ENCODE measurements at regions not wholly inside any gene's neighbourhood (a gene's known extent, or its start where the extent isn't known, plus 50 kb on each side); places are given as distances from the start of the nearest gene placed in this dataset.
"Not testable (repeated sequence)": the region's sequence is repeated elsewhere in the genome, so short reads cannot be mapped to it uniquely, and the experiment has no call there.

DNA sequence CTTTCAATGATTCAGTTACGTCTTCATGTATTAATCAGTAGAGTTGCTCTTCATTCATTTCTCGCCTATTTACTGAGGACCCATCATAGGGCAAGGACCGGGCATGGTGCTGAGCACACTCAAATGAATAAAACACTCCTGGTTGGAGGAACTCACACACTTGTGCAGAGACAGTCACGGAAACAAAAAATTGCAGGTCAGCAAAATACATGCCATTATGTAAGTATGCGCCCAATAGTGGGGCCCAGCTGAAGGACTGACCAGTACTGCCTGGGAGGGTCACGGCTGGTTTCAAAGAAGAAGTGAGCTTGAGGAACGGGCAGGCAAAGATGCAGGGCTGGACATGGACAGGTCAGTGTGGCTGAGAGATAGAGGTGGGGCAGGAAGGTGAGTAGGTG, 102.9 kb downstream of the DDX1 start (continued):
- TF ChIP-seq, protein P1, sequence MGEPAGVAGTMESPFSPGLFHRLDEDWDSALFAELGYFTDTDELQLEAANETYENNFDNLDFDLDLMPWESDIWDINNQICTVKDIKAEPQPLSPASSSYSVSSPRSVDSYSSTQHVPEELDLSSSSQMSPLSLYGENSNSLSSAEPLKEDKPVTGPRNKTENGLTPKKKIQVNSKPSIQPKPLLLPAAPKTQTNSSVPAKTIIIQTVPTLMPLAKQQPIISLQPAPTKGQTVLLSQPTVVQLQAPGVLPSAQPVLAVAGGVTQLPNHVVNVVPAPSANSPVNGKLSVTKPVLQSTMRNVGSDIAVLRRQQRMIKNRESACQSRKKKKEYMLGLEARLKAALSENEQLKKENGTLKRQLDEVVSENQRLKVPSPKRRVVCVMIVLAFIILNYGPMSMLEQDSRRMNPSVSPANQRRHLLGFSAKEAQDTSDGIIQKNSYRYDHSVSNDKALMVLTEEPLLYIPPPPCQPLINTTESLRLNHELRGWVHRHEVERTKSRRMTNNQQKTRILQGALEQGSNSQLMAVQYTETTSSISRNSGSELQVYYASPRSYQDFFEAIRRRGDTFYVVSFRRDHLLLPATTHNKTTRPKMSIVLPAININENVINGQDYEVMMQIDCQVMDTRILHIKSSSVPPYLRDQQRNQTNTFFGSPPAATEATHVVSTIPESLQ (CRISPR knock-in tag; IDR thresholded peaks at IDR 0.05): no peak

DNA sequence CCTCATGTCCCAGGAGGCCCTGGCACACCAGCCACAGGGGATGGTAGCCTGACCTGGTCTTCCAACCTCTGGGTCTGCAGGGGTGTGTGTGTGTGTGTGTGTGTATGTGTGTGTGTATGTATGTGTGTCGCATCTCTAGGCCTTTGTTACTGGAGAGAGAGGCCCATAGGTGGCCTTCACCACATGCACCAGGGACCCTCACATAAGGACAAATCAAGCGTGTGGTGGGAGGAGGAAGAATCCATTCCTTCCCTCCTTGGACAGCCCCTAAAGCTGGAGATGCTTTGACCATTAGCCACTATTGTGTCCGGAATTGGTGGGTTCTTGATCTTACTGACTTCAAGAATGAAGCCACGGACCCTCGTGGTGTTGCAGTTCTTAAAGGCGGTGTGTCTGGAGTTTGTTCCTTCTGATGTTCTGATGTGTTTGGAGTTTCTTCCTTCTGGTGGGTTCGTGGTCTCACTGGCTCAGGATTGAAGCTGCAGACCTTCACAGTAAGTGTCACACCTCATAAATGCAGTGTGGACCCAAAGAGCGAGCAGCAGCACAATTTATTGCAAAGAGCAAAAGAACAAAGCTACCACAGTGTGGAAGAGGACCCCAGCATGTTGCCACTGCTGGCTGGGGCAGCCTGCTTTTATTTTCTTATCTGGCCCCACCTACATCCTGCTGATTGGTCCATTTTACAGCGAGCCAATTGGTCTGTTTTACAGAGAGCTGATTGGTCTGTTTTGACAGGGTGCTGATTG, 104.1 kb downstream of the DDX1 start:
- Mint-ChIP-seq H3K36me3 (no peaks in the 10 kb centered on the region), H3K27me3 (ENCODE audit: low read depth) (no peaks in the 10 kb centered on the region), H3K9me3 (peaks cover 13% of the 10 kb centered on the region), H3K27ac (no peak overlapping the region), H3K4me3 (no peak overlapping the region), H3K4me1 (peaks cover 7% of the 10 kb centered on the region; the same call in 1 of the 2 replicates)
- ATAC-seq: no peak
- POLR2A ChIA-PET: no interaction called here
- CTCF ChIA-PET: interaction anchor here (2.6 kb wide), 1 partner anchor 29 kb away, joined by 13 read pairs; no protein-coding TSS in a partner anchor
- no peak for TF ChIP-seq JAZF1 (CRISPR knock-in tag; IDR thresholded peaks at IDR 0.05)
- TF ChIP-seq NR1H2 (CRISPR knock-in tag; IDR thresholded peaks at IDR 0.05): no peak
- no peak for TF ChIP-seq RORB (CRISPR knock-in tag; IDR thresholded peaks at IDR 0.05)
- no peak for TF ChIP-seq ESRRA (CRISPR knock-in tag; IDR thresholded peaks at IDR 0.05; ENCODE audit: borderline replicate concordance)
- no peak for TF ChIP-seq ZNF396 (CRISPR knock-in tag; IDR thresholded peaks at IDR 0.05; ENCODE audit: borderline replicate concordance)
- TF ChIP-seq PRRX2 (CRISPR knock-in tag; IDR thresholded peaks at IDR 0.05): no peak
- no peak for TF ChIP-seq NR3C1 (CRISPR knock-in tag; conservative IDR thresholded peaks at IDR 0.05; ENCODE audit: low read depth)
- TF ChIP-seq CREM (CRISPR knock-in tag; IDR thresholded peaks at IDR 0.05): no peak
- no peak for TF ChIP-seq JUN (CRISPR knock-in tag; IDR thresholded peaks at IDR 0.05)
- no peak for TF ChIP-seq ERG (CRISPR knock-in tag; IDR thresholded peaks at IDR 0.05)
- no peak for TF ChIP-seq ZMAT4 (CRISPR knock-in tag; IDR thresholded peaks at IDR 0.05)
- TF ChIP-seq, protein P2, sequence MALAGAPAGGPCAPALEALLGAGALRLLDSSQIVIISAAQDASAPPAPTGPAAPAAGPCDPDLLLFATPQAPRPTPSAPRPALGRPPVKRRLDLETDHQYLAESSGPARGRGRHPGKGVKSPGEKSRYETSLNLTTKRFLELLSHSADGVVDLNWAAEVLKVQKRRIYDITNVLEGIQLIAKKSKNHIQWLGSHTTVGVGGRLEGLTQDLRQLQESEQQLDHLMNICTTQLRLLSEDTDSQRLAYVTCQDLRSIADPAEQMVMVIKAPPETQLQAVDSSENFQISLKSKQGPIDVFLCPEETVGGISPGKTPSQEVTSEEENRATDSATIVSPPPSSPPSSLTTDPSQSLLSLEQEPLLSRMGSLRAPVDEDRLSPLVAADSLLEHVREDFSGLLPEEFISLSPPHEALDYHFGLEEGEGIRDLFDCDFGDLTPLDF (CRISPR knock-in tag; IDR thresholded peaks at IDR 0.05): no peak
- no peak for DNase-seq (ENCODE audit: low spot score)

GRCh38 chr2:15696606-15697170, 105.0 kb downstream of the DDX1 start:
- H3K27me3 Mint-ChIP-seq (ENCODE audit: low read depth); POLR2A ChIA-PET; DNase-seq (ENCODE audit: low spot score); H3K27ac Mint-ChIP-seq; H3K4me3 Mint-ChIP-seq; H3K4me1 Mint-ChIP-seq; H3K36me3 Mint-ChIP-seq; ATAC-seq: not testable (repeated sequence)
- peaks cover 13% of the 10 kb centered on the region for H3K9me3 Mint-ChIP-seq
- CTCF ChIA-PET: interaction anchor here (0.6 to 2.6 kb wide), 3 partner anchors 12 to 153 kb away, joined by 3 to 13 read pairs (median 5); no protein-coding TSS in a partner anchor

GRCh38 chr2:15700131-15700530, 108.5 kb downstream of the DDX1 start:
- POLR2A ChIA-PET: no interaction called here
- H3K27me3 Mint-ChIP-seq (ENCODE audit: low read depth): no peaks in the 10 kb centered on the region
- H3K9me3 Mint-ChIP-seq: peaks cover 13% of the 10 kb centered on the region
- no peak for TF ChIP-seq TEAD1 (CRISPR knock-in tag; IDR thresholded peaks at IDR 0.05)
- no peak for TF ChIP-seq GABPB1 (CRISPR knock-in tag; IDR thresholded peaks at IDR 0.05)
- TF ChIP-seq, protein P3, sequence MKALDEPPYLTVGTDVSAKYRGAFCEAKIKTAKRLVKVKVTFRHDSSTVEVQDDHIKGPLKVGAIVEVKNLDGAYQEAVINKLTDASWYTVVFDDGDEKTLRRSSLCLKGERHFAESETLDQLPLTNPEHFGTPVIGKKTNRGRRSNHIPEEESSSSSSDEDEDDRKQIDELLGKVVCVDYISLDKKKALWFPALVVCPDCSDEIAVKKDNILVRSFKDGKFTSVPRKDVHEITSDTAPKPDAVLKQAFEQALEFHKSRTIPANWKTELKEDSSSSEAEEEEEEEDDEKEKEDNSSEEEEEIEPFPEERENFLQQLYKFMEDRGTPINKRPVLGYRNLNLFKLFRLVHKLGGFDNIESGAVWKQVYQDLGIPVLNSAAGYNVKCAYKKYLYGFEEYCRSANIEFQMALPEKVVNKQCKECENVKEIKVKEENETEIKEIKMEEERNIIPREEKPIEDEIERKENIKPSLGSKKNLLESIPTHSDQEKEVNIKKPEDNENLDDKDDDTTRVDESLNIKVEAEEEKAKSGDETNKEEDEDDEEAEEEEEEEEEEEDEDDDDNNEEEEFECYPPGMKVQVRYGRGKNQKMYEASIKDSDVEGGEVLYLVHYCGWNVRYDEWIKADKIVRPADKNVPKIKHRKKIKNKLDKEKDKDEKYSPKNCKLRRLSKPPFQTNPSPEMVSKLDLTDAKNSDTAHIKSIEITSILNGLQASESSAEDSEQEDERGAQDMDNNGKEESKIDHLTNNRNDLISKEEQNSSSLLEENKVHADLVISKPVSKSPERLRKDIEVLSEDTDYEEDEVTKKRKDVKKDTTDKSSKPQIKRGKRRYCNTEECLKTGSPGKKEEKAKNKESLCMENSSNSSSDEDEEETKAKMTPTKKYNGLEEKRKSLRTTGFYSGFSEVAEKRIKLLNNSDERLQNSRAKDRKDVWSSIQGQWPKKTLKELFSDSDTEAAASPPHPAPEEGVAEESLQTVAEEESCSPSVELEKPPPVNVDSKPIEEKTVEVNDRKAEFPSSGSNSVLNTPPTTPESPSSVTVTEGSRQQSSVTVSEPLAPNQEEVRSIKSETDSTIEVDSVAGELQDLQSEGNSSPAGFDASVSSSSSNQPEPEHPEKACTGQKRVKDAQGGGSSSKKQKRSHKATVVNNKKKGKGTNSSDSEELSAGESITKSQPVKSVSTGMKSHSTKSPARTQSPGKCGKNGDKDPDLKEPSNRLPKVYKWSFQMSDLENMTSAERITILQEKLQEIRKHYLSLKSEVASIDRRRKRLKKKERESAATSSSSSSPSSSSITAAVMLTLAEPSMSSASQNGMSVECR (CRISPR knock-in tag; IDR thresholded peaks at IDR 0.05; ENCODE audit: borderline replicate concordance): no peak
- TF ChIP-seq MYBL2 (CRISPR knock-in tag; IDR thresholded peaks at IDR 0.05): no peak
- H3K4me3 Mint-ChIP-seq: no peak overlapping the region
- H3K36me3 Mint-ChIP-seq: no peaks in the 10 kb centered on the region
- H3K27ac Mint-ChIP-seq: no peak overlapping the region
- peaks cover 4% of the 10 kb centered on the region; the same call in 1 of the 2 replicates for H3K4me1 Mint-ChIP-seq
- CTCF ChIA-PET: no interaction called here
- no peak for DNase-seq (ENCODE audit: low spot score)
- no peak for ATAC-seq
